Small intestine (tissue), 7 donors: ENCODE measurements at regions not wholly inside any gene's neighbourhood (a gene's known extent, or its start where the extent isn't known, plus 50 kb on each side); places are given as distances from the start of the nearest gene placed in this dataset.
"Not testable (repeated sequence)": the region's sequence is repeated elsewhere in the genome, so short reads cannot be mapped to it uniquely, and the experiment has no call there.

ENCODE experiments used
- DNase-seq, 2 donors: peaks; one replicate each; pipeline versions ENCODE4 v3.0.0 to v3.0.0-alpha.2; 2013
- FAIRE-seq: peaks from 2 replicates; lab custom pipeline; 2012; peaks lifted over from hg19 to GRCh38; lab: Jason Lieb, UNC
- H3K27ac ChIP-seq, 3 donors: one replicate each; pipeline ENCODE4 v1.5.1; 2013; ENCODE audit warnings: low read length in 2 of 3, mild to moderate bottlenecking in 2 of 3, control low read depth in 1 of 3, inconsistent platforms in 1 of 3, low read depth in 1 of 3, moderate library complexity in 1 of 3
- H3K27me3 ChIP-seq, 3 donors: one replicate each; pipeline ENCODE4 v1.6.1; 2013; ENCODE audit warnings: low read length in 3 of 3, inconsistent platforms in 1 of 3; ENCODE audit not compliant: control insufficient read depth in 3 of 3, insufficient read depth in 3 of 3
- H3K36me3 ChIP-seq, 3 donors: one replicate each; pipeline ENCODE4 v1.6.1; 2013; ENCODE audit warnings: low read length in 3 of 3, inconsistent platforms in 1 of 3, low read depth in 1 of 3, mild to moderate bottlenecking in 1 of 3, moderate library complexity in 1 of 3; ENCODE audit not compliant: control insufficient read depth in 3 of 3, insufficient read depth in 2 of 3
- H3K4me1 ChIP-seq, 3 donors: one replicate each; pipeline ENCODE4 v1.6.1; 2013; ENCODE audit warnings: low read length in 2 of 3, inconsistent platforms in 1 of 3, low read depth in 1 of 3, mild to moderate bottlenecking in 1 of 3, moderate library complexity in 1 of 3; ENCODE audit not compliant: control insufficient read depth in 3 of 3, insufficient read depth in 2 of 3
- H3K4me3 ChIP-seq, 3 donors: one replicate each; pipeline ENCODE4 v1.5.1; 2013; ENCODE audit warnings: low read length in 3 of 3, control low read depth in 1 of 3, inconsistent platforms in 1 of 3, low read depth in 1 of 3, mild to moderate bottlenecking in 1 of 3, moderate library complexity in 1 of 3
- H3K9me3 ChIP-seq, 2 donors: one replicate each; pipeline ENCODE4 v1.6.1; 2013; ENCODE audit warnings: low read depth in 1 of 2, low read length in 1 of 2; ENCODE audit not compliant: control insufficient read depth in 2 of 2, insufficient read depth in 1 of 2
- WGBS, 3 donors: extraction: QIAGEN DNeasy Blood & Tissue Kit; methylation state at CpG; one replicate each; pipeline ENCODE4 v1.1.7; 2013; 5-methylcytosine and 5-hydroxymethylcytosine counted together
- donor health status: healthy with polysubstance abuse.
- donor health status: control.
- donor health status: control.
- donor health status: Bipolar disorder and iron deficiency.
- donor health status: healthy.

DNA sequence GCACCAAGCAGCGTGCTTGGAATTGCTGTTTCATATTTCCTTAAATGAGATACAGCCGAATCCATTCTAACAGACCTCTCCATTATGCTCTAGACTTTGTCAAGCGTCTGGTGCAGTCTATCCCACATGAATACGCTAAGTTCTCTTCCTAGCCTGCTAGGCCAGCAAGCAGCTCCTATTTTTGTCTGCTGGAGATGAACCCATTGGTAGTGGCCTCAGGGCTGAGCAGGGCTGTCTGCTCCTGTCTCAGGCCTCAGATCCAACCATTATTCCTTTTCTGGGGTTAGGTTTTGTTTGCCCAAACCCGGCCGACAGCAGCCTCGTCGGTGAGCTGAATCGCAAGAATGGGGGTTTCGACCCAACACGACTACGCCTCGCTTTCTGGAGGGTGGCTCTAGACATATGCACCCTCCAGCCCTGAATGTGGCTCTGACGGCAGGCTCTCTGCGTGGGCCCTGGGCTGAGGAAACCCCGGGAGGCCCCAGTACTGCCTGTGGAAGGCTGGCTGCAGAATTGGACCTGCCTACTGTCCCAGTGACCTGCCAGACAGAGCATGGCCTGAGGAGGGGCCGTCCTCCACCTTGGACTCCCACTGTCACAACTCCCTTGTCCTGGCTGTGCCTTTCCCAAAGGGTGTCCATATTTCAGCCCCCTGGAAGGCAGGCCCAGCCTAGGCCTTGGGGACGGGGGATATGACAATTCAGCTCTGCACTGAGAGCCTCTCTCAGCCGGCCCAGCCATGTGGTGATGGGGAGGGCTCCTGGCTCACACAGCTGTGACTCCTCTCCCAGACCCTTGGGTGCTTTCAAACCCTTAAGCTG lies 267.9 kb upstream of the TCERG1L start:
- no peaks in the 10 kb centered on the region for H3K9me3 ChIP-seq
- DNase-seq = no peak
- no peak for FAIRE-seq
- no peak overlapping the region for H3K4me3 ChIP-seq
- H3K27ac ChIP-seq = no peak overlapping the region
- WGBS, 3 donors = 79 to 83% (median 79%) methylated on average over 19 of the region's 19 CpGs
- peaks cover 0 to under 1% (median 0%) of the 10 kb centered on the region in 3 donors for H3K27me3 ChIP-seq
- no peaks in the 10 kb centered on the region for H3K4me1 ChIP-seq
- H3K36me3 ChIP-seq = no peaks in the 10 kb centered on the region

DNA sequence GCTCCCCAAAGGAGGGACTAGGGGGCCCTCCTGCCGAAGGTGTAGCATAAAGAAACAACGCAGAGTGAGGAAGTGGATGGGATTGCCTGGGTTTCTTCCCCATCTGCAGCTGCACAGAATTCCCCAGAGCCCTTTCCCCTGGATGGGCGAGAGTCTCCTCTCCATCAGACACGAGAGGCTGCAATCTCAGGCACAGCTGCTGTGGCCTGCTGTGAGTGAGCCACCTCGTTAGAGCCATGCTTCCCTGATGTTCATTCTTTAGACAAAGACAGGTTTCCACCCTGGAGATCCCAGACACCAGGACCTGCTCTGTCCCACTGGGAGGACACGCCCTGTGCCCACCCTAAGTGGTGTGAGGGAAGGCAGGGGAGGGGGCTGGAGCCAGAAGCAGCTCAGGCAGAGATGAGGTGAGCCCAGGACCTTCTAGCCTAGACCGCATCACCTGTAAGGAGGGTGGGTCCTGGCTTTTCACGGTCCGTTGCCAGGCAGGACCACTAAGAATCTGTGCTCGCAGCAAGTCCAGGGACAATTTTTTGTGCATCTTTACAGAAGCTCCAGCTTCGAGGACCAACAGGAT lies 268.6 kb upstream of the TCERG1L start:
- WGBS, 3 donors = 71 to 76% (median 75%) methylated on average over 11 of the region's 11 CpGs
- no peaks in the 10 kb centered on the region for H3K27me3 ChIP-seq
- no peak overlapping the region for H3K27ac ChIP-seq
- no peaks in the 10 kb centered on the region for H3K9me3 ChIP-seq
- DNase-seq (no peak), FAIRE-seq (no peak)
- H3K4me3 ChIP-seq = no peak overlapping the region
- H3K36me3 ChIP-seq = no peaks in the 10 kb centered on the region
- no peaks in the 10 kb centered on the region for H3K4me1 ChIP-seq

DNA sequence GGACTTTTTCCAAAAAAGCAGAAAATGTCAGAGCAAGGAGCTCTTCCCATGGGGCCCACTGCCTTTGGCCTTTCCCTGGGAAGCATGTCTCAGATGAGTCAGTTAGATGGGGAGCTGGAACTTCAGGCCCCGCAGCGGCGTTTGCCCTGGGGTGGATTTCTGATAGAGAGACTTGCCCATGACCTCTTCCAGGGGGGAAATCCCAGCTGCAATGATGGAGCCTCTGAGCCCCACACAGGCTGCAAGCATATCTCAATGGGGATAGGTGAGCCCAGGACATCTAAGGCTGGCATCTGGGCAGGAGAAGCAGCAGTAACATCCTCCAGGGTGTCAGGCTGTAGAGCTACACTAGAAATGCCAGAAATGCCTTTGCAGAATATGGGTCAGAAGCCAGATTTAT lies 269.2 kb upstream of the TCERG1L start:
- Histone ChIP-seq H3K4me1 (no peaks in the 10 kb centered on the region), H3K36me3 (no peaks in the 10 kb centered on the region), H3K27me3 (no peaks in the 10 kb centered on the region), H3K27ac (no peak overlapping the region), H3K4me3 (no peak overlapping the region), H3K9me3 (no peaks in the 10 kb centered on the region)
- DNase-seq (no peak), FAIRE-seq (no peak)
- 87 to 93% (median 90%) methylated on average over 3 of the region's 3 CpGs for WGBS, 3 donors

DNA sequence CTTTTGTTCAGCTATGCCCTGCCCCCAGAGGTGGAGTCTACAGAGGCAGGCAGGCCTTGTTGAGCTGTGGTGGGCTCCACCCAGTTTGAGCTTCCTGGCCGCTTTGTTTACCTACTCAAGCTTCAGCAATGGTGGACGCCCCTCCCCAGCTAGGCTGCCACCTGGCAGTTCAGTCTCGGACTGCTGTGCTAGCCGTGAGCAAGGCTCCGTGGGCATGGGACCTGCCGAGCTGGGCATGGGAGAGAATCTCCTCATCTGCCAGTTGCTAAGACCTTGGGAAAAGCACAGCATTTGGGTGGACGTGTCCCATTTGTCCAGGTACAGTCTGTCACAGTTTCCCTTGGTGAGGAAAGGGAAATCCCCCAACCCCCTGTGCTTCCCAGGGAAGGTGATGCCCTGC lies 270.0 kb upstream of the TCERG1L start:
- WGBS, 3 donors = 60 to 72% (median 71%) methylated on average over 7 of the region's 7 CpGs
- H3K9me3 ChIP-seq, H3K27me3 ChIP-seq, H3K4me1 ChIP-seq, DNase-seq, H3K36me3 ChIP-seq, H3K27ac ChIP-seq, H3K4me3 ChIP-seq, FAIRE-seq: not testable (repeated sequence)

DNA sequence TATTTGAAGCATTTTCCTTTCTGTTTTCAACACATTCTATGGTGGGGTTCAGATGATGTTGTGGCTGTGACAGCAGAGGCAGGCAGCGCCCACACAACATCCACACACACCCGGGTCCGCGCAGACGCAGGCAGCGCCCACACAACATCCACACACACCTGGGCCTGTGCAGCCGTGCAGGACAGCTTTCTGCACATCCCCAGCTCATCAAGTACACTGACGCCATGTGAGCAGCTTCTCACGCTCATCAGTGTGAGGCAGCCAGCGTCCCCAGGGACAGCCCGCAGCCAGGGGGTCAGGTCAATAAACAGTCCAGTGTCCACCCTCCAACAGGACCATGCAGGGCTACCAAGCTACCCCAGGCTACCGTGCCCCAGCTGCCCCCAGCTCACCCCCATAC lies 272.8 kb upstream of the TCERG1L start:
- whole genome bisulfite sequencing, 3 donors = 75 to 90% (median 82%) methylated on average over 12 of the region's 12 CpGs
- Histone ChIP-seq H3K36me3 (no peaks in the 10 kb centered on the region), H3K27ac (no peak overlapping the region), H3K9me3 (peaks cover 0 to 4% of the 10 kb centered on the region in 2 donors), H3K4me1 (no peaks in the 10 kb centered on the region), H3K4me3 (no peak overlapping the region), H3K27me3 (no peaks in the 10 kb centered on the region)
- DNase-seq (no peak), FAIRE-seq (no peak)

DNA sequence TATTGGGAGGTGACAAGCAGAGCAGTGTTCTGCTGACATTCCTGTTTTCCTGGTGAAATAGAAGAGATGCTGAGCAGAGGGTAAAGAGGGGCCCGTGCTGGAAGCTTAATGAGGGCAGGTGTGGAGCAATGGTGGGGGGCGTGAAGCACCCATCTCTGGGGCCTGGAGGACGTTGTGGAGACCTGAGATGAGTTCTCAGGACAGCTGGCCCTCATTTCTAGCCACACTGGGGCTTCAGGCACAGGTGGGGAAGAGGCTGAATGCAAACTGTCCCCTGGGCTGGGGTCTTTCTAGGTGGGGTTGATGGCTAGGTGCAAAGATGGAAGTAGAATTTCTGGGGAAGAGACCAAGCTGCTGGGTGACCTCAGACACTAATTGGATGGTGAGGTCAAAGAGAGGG lies 274.2 kb upstream of the TCERG1L start:
- Histone ChIP-seq H3K36me3 (no peaks in the 10 kb centered on the region), H3K27ac (no peak overlapping the region), H3K27me3 (no peaks in the 10 kb centered on the region), H3K4me1 (no peaks in the 10 kb centered on the region), H3K9me3 (peaks cover 0 to 4% of the 10 kb centered on the region in 2 donors), H3K4me3 (no peak overlapping the region)
- 54 to 57% (median 55%) methylated on average over 3 of the region's 3 CpGs for WGBS, 3 donors
- FAIRE-seq = no peak
- no peak for DNase-seq

DNA sequence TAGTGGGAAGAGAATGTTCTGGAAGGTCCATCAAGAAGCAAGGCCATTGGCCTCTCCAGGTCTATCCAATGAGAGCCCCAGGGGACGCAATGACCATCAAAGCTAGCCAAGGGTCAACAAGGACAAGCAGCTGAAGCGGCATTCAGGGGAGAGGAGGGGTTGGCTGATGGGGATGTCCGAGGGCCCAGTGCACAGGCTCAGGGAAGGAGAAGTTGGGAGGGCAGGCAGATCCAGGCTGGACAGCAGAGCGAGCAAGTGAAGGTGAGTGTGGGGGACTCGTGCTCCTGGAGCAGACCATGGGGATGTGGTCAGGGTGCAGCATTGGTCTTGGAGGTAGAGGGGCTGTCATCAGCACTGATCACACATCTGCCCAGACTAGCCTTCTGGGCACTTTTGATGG lies 275.4 kb upstream of the TCERG1L start:
- 69 to 80% (median 74%) methylated on average over 5 of the region's 5 CpGs for WGBS, 3 donors
- no peaks in the 10 kb centered on the region for H3K27me3 ChIP-seq
- no peak overlapping the region for H3K4me3 ChIP-seq
- FAIRE-seq = no peak
- H3K27ac ChIP-seq = no peak overlapping the region
- H3K4me1 ChIP-seq = no peaks in the 10 kb centered on the region
- peaks cover 0 to 4% of the 10 kb centered on the region in 2 donors for H3K9me3 ChIP-seq
- no peak for DNase-seq
- H3K36me3 ChIP-seq = no peaks in the 10 kb centered on the region

DNA sequence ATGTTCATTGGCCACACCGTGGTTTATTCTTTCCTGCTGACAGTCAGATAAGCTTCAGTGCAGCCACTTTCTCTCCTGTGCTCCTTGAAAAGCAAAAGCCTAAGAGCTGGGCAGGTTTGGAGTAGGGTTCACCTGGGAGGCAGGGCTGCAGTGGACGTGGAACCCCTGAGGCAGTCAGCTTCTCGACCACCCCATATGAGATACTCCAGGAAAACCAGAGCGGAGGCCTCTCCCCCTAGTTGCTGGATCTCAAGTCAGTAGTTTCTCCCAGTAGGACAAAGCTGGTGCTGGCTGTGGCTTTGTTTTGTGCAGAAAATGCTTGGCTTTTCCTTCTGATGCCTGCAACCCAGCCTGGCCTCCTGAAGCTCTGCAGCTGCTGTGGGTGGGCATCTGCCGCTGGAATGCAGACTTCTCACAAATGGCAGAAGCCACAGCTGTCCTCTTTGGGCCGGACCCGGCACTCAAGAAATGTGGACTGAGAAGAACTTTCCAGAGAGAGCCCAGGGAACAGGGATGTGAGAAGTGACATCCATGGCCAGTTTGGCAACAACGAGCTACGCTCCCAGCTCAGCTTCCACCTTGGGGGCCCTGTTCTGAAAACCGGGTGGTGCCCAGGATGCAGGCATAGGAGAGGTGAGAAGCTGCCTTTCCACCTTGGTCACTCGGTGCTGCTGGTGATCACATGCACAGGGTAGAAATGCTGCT lies 276.6 kb upstream of the TCERG1L start:
- FAIRE-seq = no peak
- H3K4me3 ChIP-seq = no peak overlapping the region
- H3K36me3 ChIP-seq = no peaks in the 10 kb centered on the region
- no peaks in the 10 kb centered on the region for H3K27me3 ChIP-seq
- WGBS, 3 donors = 69 to 72% (median 70%) methylated on average over 11 of the region's 11 CpGs
- no peaks in the 10 kb centered on the region for H3K4me1 ChIP-seq
- DNase-seq = no peak
- H3K27ac ChIP-seq = no peak overlapping the region
- H3K9me3 ChIP-seq = peaks cover 0 to 4% of the 10 kb centered on the region in 2 donors
